Spleen (tissue), 11 donors: ENCODE measurements at regions not wholly inside any gene's neighbourhood (a gene's known extent, or its start where the extent isn't known, plus 50 kb on each side); places are given as distances from the start of the nearest gene placed in this dataset.

Experiments
- DNase-seq: peaks from one replicate; pipeline ENCODE4 v3.0.0-alpha.2; 2020
- H3K27ac ChIP-seq, 8 donors: fragments of 200-600 bp; sonication (generic) in 7 of 8; 1 replicate in 4 of 8; 2 replicates in 4 of 8; pipeline versions ENCODE4 v1.5.0 to v1.8.0; 2016 to 2021; ENCODE audit warnings: inconsistent platforms in 4 of 8, mild to moderate bottlenecking in 4 of 8, moderate library complexity in 1 of 8
- H3K27me3 ChIP-seq, 7 donors: fragments of 200-600 bp; sonication (generic) in 6 of 7; replicated peaks in 1 of 7; 1 replicate in 4 of 7; 2 replicates in 3 of 7; pipeline versions ENCODE4 v1.5.0 to v1.8.0; 2016 to 2021; ENCODE audit warnings: inconsistent platforms in 3 of 7, mild to moderate bottlenecking in 1 of 7
- H3K36me3 ChIP-seq, 6 donors: fragments of 200-600 bp; sonication (generic) in 5 of 6; 1 replicate in 4 of 6; 2 replicates in 2 of 6; pipeline versions ENCODE4 v1.5.0 to v1.8.0; 2016 to 2021; ENCODE audit warnings: inconsistent platforms in 2 of 6
- H3K4me1 ChIP-seq, 6 donors: fragments of 200-600 bp; sonication (generic) in 5 of 6; 1 replicate in 3 of 6; 2 replicates in 3 of 6; pipeline versions ENCODE4 v1.5.0 to v1.8.0; 2016 to 2021; ENCODE audit warnings: inconsistent platforms in 3 of 6
- H3K4me3 ChIP-seq, 8 donors: fragments of 200-600 bp; sonication (generic) in 7 of 8; 1 replicate in 4 of 8; 2 replicates in 4 of 8; pipeline versions ENCODE4 v1.5.0 to v1.8.0; 2016 to 2021; ENCODE audit warnings: inconsistent platforms in 4 of 8, mild to moderate bottlenecking in 4 of 8, moderate library complexity in 2 of 8
- H3K9me3 ChIP-seq, 8 donors: fragments of 200-600 bp; sonication (generic) in 7 of 8; 1 replicate in 4 of 8; 2 replicates in 4 of 8; pipeline versions ENCODE4 v1.5.0 to v1.8.0; 2016 to 2021; ENCODE audit warnings: inconsistent platforms in 4 of 8
- POLR2A ChIP-seq, 3 donors: fragments of 450-650 bp; IDR thresholded peaks; one replicate each; pipeline ENCODE4 v1.5.1; 2017; ENCODE audit warnings: antibody characterized with exemption in 3 of 3, mild to moderate bottlenecking in 1 of 3
- POLR2AphosphoS5 ChIP-seq, 3 donors: sonication (generic); formaldehyde crosslinking; IDR thresholded peaks; one replicate each; pipeline ENCODE4 v1.5.1; 2017; ENCODE audit warnings: antibody characterized with exemption in 3 of 3
- WGBS, 5 donors: extraction: QIAGEN DNeasy Blood & Tissue Kit in 3 of 5; methylation state at CpG; one replicate each; pipeline versions ENCODE4 v1.1.5 to v1.1.7; 2013 to 2018; 5-methylcytosine and 5-hydroxymethylcytosine counted together
- intact Hi-C: fragments of 100-400 bp; cut with DNase I; formaldehyde crosslinking; loops from one replicate; pipeline ENCODE4 v1.15.0; 2023; ENCODE audit warnings: low total_unique reads
- TF ChIP-seq, protein P1 (sequence below), 11 experiments: fragments of 200-600 bp in 7 of 11; fragments of 450-650 bp in 4 of 11; sonication (generic) in 4 of 11; IDR thresholded peaks in 8 of 11; conservative IDR thresholded peaks in 3 of 11; 1 replicate in 7 of 11; 2 replicates in 4 of 11; pipeline versions ENCODE4 v1.4.0 to v1.8.0; 2016 to 2021; ENCODE audit warnings: antibody characterized with exemption in 11 of 11, inconsistent platforms in 4 of 11, mild to moderate bottlenecking in 1 of 11
- donor health status: healthy with polysubstance abuse.
- donor health status: DM: no; HTN: no; CAD: no; lungs with moderate emphysema.
- donor health status: DM: no; HTN: no; CAD: no.
- donor health status: Bipolar disorder and iron deficiency.
- donor health status: healthy.
- donor health status: DM: no; HTN: no; CAD: no.
- donor health status: DM: yes; HTN: yes; CAD: no.

DNA sequence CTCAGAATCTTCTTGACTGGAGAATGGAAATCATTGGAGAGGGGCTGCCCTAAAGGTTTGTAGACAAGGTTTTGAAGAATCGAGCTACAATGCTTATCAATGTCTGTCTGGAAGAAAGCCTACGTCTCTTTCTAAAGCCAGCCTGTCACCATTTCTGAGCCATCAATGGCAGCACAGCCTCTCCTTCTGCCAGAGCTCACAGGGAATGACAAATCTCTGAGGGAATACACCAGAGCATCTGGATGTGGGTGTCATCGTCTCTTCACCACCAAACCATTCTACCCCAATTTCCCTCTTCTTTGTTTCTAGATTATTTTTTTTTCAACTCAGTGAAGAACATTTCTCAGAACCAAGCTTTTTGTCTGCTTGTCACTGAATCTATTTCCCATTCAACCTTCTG lies 349.7 kb downstream of the EMP1 start:
- Histone ChIP-seq H3K4me3 (no peak overlapping the region), H3K4me1 (peaks cover 0 to 4% (median 0%) of the 10 kb centered on the region in 6 donors), H3K36me3 (no peaks in the 10 kb centered on the region), H3K9me3 (no peaks in the 10 kb centered on the region), H3K27ac (no peak overlapping the region), H3K27me3 (peaks cover 0 to 4% (median 0%) of the 10 kb centered on the region in 7 donors)
- WGBS, 5 donors = 74 to 90% (median 88%) methylated on average over 3 of the region's 3 CpGs
- intact Hi-C loops = no loop called here
- no peak for DNase-seq
- no peak for TF ChIP-seq POLR2AphosphoS5 (IDR thresholded peaks at IDR 0.05)
- no peak for TF ChIP-seq POLR2A (IDR thresholded peaks at IDR 0.05)
- TF ChIP-seq, protein P1, sequence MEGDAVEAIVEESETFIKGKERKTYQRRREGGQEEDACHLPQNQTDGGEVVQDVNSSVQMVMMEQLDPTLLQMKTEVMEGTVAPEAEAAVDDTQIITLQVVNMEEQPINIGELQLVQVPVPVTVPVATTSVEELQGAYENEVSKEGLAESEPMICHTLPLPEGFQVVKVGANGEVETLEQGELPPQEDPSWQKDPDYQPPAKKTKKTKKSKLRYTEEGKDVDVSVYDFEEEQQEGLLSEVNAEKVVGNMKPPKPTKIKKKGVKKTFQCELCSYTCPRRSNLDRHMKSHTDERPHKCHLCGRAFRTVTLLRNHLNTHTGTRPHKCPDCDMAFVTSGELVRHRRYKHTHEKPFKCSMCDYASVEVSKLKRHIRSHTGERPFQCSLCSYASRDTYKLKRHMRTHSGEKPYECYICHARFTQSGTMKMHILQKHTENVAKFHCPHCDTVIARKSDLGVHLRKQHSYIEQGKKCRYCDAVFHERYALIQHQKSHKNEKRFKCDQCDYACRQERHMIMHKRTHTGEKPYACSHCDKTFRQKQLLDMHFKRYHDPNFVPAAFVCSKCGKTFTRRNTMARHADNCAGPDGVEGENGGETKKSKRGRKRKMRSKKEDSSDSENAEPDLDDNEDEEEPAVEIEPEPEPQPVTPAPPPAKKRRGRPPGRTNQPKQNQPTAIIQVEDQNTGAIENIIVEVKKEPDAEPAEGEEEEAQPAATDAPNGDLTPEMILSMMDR (IDR thresholded peaks at IDR 0.05 in 8 of 11, conservative IDR thresholded peaks at IDR 0.05 in 3 of 11) = no peak

GRCh38 chr12:13539051-13539450 lies 342.5 kb downstream of the EMP1 start:
- Histone ChIP-seq H3K4me3 (no peak overlapping the region), H3K4me1 (peaks cover 0 to 35% (median 4%) of the 10 kb centered on the region in 6 donors), H3K9me3 (no peaks in the 10 kb centered on the region), H3K27me3 (no peaks in the 10 kb centered on the region), H3K36me3 (no peaks in the 10 kb centered on the region), H3K27ac (no peak overlapping the region)
- no peak for DNase-seq
- no peak for TF ChIP-seq POLR2AphosphoS5 (IDR thresholded peaks at IDR 0.05)
- TF ChIP-seq, protein P1 (IDR thresholded peaks at IDR 0.05 in 8 of 11, conservative IDR thresholded peaks at IDR 0.05 in 3 of 11) = no peak
- TF ChIP-seq POLR2A (IDR thresholded peaks at IDR 0.05) = no peak
- intact Hi-C loops = no loop called here

- 71 to 85% (median 83%) methylated on average over 3 of the region's 3 CpGs for WGBS, 5 donors
- no peak for DNase-seq
- intact Hi-C loops = no loop called here
- Histone ChIP-seq H3K27me3 (no peaks in the 10 kb centered on the region), H3K4me3 (no peak overlapping the region), H3K27ac (peak overlapping the region in 5 of 8 donors; percentile 1 to 66 (median 46)), H3K36me3 (no peaks in the 10 kb centered on the region), H3K9me3 (no peaks in the 10 kb centered on the region), H3K4me1 (peaks cover 0 to 35% (median 4%) of the 10 kb centered on the region in 6 donors)
- TF ChIP-seq POLR2AphosphoS5 (IDR thresholded peaks at IDR 0.05) = no peak
- TF ChIP-seq POLR2A (IDR thresholded peaks at IDR 0.05) = no peak
- TF ChIP-seq, protein P1 (IDR thresholded peaks at IDR 0.05 in 8 of 11, conservative IDR thresholded peaks at IDR 0.05 in 3 of 11) = no peak
Observed at GRCh38 chr12:13538136-13538535, 341.6 kb downstream of the EMP1 start.

DNA sequence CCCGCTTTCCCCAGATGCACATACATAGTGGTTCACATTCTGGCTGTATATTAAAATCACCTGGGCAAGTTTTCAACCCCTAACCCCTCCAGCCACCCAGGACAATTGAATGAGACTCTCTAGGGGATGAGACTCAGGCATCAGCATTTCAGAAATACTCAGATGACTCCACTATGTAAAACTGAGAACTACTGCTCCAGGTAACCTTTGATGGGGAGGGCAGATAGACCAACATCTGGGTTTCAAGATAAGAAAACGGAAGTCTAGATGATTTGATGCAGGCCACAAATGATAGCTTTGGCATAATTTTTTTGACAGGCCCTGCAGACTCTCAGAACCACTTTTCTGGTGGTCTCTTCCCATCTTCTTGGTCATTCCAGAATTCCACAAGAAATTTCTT lies 341.1 kb downstream of the EMP1 start:
- peaks cover 0 to 35% (median 4%) of the 10 kb centered on the region in 6 donors for H3K4me1 ChIP-seq
- intact Hi-C loops = no loop called here
- no peak for TF ChIP-seq POLR2AphosphoS5 (IDR thresholded peaks at IDR 0.05)
- TF ChIP-seq POLR2A (IDR thresholded peaks at IDR 0.05) = no peak
- TF ChIP-seq, protein P1 (IDR thresholded peaks at IDR 0.05 in 8 of 11, conservative IDR thresholded peaks at IDR 0.05 in 3 of 11) = no peak
- no peak overlapping the region for H3K4me3 ChIP-seq
- no peaks in the 10 kb centered on the region for H3K36me3 ChIP-seq
- no peak for DNase-seq
- peak overlapping the region in 5 of 8 donors; percentile 46 to 73 (median 65) for H3K27ac ChIP-seq
- no peaks in the 10 kb centered on the region for H3K9me3 ChIP-seq
- WGBS, 5 donors = 49 to 67% (median 54%) methylated on average over 2 of the region's 2 CpGs
- no peaks in the 10 kb centered on the region for H3K27me3 ChIP-seq
